ENCODE measurements at regions not wholly inside any gene's neighbourhood (a gene's known extent, or its start where the extent isn't known, plus 50 kb on each side); places are given as distances from the start of the nearest gene placed in this dataset.

- no peaks in the 10 kb centered on the region for H3K79me1 ChIP-seq (ENCODE audit: low read depth in 1 of 2, low read length in 2 of 2)
- no peak overlapping the region for H3K4me2 ChIP-seq (ENCODE audit: low read depth, low read length)
- ATAC-seq (ENCODE audit: low read depth) = no peak
- H3K4me1 ChIP-seq (ENCODE audit: control insufficient read depth, insufficient read depth, low read length) = no peaks in the 10 kb centered on the region
- no peak overlapping the region for H4K5ac ChIP-seq (ENCODE audit: low read depth, low read length)
- H3K36me3 ChIP-seq (ENCODE audit: control insufficient read depth, insufficient read depth, low read length) = no peaks in the 10 kb centered on the region
- no peak overlapping the region for H3K4ac ChIP-seq (ENCODE audit: low read depth, low read length)
- in situ Hi-C loops (cut with MboI; ENCODE audit: low sequenced_read_pairs) (no loop called here), dilution Hi-C loops (cut with HindIII; ENCODE audit: low sequenced_read_pairs, unreplicated experiment) (no loop called here), intact Hi-C loops (cut with micrococcal nuclease) (no loop called here)
- H4K91ac ChIP-seq (ENCODE audit: insufficient read depth, low read depth, low read length) = no peak overlapping the region
- no peak overlapping the region for H3K23ac ChIP-seq (ENCODE audit: low read depth, low read length)
- no peak overlapping the region for H2BK15ac ChIP-seq (ENCODE audit: low read depth, low read length)
- H3K27ac ChIP-seq (ENCODE audit: insufficient read depth, low read length) = no peak overlapping the region
- BruUV-seq (replicated peaks) = no TSS peak
- H2AFZ ChIP-seq (replicated peaks; ENCODE audit: low read length, poor library complexity) = no peak overlapping the region
- no peak overlapping the region for H3K18ac ChIP-seq (ENCODE audit: low read depth, low read length)
- no peak overlapping the region for H2AK5ac ChIP-seq (ENCODE audit: low read depth, low read length)
- H2BK5ac ChIP-seq (ENCODE audit: low read depth, low read length, poor library complexity, severe bottlenecking) = no peak overlapping the region
- no peak overlapping the region for H2BK120ac ChIP-seq (ENCODE audit: low read depth, low read length)
- no peak overlapping the region for H3K56ac ChIP-seq (ENCODE audit: extremely low read depth, insufficient read depth, low read length)
- H3K9ac ChIP-seq (ENCODE audit: low read depth, low read length) = no peak overlapping the region
- WGBS, 2 experiments (ENCODE audit: extremely low coverage in 2 of 2, insufficient read length in 1 of 2) = no CpG with 5 or more reads among the region's 3 CpGs
- no peak overlapping the region for H2AK9ac ChIP-seq (replicated peaks; ENCODE audit: low read depth, low read length, poor library complexity)
- TF ChIP-seq RCOR1 (IDR thresholded peaks at IDR 0.05; ENCODE audit: insufficient replicate concordance, low read length) = no peak
- TF ChIP-seq, protein P1, sequence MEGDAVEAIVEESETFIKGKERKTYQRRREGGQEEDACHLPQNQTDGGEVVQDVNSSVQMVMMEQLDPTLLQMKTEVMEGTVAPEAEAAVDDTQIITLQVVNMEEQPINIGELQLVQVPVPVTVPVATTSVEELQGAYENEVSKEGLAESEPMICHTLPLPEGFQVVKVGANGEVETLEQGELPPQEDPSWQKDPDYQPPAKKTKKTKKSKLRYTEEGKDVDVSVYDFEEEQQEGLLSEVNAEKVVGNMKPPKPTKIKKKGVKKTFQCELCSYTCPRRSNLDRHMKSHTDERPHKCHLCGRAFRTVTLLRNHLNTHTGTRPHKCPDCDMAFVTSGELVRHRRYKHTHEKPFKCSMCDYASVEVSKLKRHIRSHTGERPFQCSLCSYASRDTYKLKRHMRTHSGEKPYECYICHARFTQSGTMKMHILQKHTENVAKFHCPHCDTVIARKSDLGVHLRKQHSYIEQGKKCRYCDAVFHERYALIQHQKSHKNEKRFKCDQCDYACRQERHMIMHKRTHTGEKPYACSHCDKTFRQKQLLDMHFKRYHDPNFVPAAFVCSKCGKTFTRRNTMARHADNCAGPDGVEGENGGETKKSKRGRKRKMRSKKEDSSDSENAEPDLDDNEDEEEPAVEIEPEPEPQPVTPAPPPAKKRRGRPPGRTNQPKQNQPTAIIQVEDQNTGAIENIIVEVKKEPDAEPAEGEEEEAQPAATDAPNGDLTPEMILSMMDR (conservative IDR thresholded peaks at IDR 0.05; ENCODE audit: low read depth, low read length) = no peak
- no peak for TF ChIP-seq POLR2A (IDR thresholded peaks at IDR 0.05; ENCODE audit: low read depth, low read length)
- TF ChIP-seq RAD21 (IDR thresholded peaks at IDR 0.05; ENCODE audit: low read length) = no peak
- TF ChIP-seq MAFK (IDR thresholded peaks at IDR 0.05; ENCODE audit: low read depth, low read length) = no peak
- POLR2A ChIA-PET (ENCODE audit: unreplicated experiment) = no interaction called here
- no peaks in the 10 kb centered on the region for H3K9me1 ChIP-seq (ENCODE audit: insufficient read depth, low read length)
- no peak overlapping the region for H2BK20ac ChIP-seq (ENCODE audit: low read depth, low read length)
- no peaks in the 10 kb centered on the region for H3K27me3 ChIP-seq (ENCODE audit: control insufficient read depth, insufficient read depth, low read length)
- no peaks in the 10 kb centered on the region for H4K20me1 ChIP-seq (ENCODE audit: insufficient read depth, low read length)
- no peak overlapping the region for H3K4me3 ChIP-seq (ENCODE audit: insufficient read depth, low read depth, low read length)
- H4K8ac ChIP-seq (ENCODE audit: low read depth in 2 of 2, low read length in 2 of 2) = no peak overlapping the region
- peaks cover 3% of the 10 kb centered on the region; the same call in 1 of the 2 replicates for H3K9me3 ChIP-seq (ENCODE audit: control insufficient read depth, insufficient read depth, low read length)
- H3K14ac ChIP-seq (replicated peaks; ENCODE audit: low read depth, low read length) = no peak overlapping the region
- CTCF ChIA-PET = no interaction called here
- DNase-seq = no peak
Observed at GRCh38 chr1:102783487-102783886, 324.8 kb downstream of the COL11A1 start.
